ENCODE measurements at regions not wholly inside any gene's neighbourhood (a gene's known extent, or its start where the extent isn't known, plus 50 kb on each side); places are given as distances from the start of the nearest gene placed in this dataset.

DNA sequence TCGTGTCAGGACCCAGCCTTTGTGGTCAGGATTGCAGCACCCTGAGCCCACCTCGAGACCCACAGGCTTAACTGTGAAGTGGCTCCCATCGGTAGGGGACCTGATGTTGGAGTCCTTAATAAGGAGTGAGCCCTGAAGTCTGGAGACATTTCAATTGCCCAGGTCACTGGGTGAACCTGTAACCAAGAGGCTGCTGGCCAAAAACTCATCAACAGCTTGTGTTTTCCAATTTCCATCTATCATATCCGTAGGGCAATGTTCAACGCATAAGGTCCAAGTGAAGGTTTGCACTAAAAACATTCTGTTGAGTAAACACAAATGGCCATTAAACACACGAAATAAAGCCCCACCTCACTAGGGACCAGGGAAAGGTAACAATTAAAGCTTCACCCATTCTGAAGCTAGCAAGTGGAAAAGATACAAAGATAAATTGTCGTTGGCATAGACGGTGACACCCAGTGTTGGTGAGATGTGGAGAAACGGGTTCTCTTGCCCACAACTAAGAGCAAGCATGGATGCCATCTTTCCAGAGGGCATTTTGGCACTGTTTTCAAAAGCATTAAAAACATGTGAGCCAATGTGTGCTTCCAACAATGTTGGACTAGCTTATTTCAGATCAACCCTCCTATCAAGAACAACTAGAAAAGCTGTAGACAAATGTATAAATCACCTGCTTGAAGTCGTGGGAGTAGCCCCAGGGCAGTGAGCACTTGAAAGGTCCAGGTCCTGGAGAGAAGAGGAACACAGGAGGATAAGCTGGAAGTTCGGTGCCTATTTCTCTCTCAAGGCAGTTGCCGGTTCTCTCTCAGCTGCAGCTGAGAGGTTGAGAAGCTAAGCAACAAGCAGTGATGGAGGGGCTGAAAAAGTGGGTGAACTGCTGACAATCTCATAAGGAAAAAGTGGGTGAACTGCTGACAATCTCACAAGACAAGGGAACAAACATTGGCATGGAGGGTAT, 56.3 kb upstream of the PCSK6 start:
- Histone ChIP-seq H3K36me3 (ENCODE audit: control insufficient read depth, insufficient read depth, low read length) (no peaks in the 10 kb centered on the region), H3K27me3 (ENCODE audit: control insufficient read depth, insufficient read depth, low read length) (no peaks in the 10 kb centered on the region; the same call in 1 of the 2 replicates), H3K4me3 (ENCODE audit: low read depth, low read length) (no peak overlapping the region)
- TF ChIP-seq, protein P1, sequence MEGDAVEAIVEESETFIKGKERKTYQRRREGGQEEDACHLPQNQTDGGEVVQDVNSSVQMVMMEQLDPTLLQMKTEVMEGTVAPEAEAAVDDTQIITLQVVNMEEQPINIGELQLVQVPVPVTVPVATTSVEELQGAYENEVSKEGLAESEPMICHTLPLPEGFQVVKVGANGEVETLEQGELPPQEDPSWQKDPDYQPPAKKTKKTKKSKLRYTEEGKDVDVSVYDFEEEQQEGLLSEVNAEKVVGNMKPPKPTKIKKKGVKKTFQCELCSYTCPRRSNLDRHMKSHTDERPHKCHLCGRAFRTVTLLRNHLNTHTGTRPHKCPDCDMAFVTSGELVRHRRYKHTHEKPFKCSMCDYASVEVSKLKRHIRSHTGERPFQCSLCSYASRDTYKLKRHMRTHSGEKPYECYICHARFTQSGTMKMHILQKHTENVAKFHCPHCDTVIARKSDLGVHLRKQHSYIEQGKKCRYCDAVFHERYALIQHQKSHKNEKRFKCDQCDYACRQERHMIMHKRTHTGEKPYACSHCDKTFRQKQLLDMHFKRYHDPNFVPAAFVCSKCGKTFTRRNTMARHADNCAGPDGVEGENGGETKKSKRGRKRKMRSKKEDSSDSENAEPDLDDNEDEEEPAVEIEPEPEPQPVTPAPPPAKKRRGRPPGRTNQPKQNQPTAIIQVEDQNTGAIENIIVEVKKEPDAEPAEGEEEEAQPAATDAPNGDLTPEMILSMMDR (IDR thresholded peaks at IDR 0.05; ENCODE audit: insufficient read depth, low read depth, low read length): no peak
- ChIA-PET POLR2A (no interaction called here), CTCF (no interaction called here)
- DNase-seq (ENCODE audit: low read depth): no peak

DNA sequence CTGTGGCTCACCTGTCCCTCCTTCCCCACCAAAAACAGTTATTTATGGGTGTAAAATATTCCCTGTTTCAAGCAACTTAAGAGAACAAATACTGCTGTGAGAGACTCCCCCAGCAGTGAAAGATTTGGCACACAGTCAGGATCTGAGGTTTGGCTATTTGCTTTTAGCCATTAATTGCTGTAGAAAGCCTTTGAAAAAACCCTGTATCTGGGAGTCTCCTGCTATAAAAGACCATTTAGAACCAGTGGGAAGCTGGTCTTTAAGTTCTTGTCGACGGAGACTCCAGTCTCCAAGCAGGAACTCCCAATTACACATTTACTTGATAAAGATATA, 55.1 kb upstream of the PCSK6 start:
- H3K36me3 ChIP-seq (ENCODE audit: control insufficient read depth, insufficient read depth, low read length): no peaks in the 10 kb centered on the region
- DNase-seq (ENCODE audit: low read depth): no peak
- H3K27me3 ChIP-seq (ENCODE audit: control insufficient read depth, insufficient read depth, low read length): no peaks in the 10 kb centered on the region
- CTCF ChIA-PET: no interaction called here
- TF ChIP-seq, protein P1 (IDR thresholded peaks at IDR 0.05; ENCODE audit: insufficient read depth, low read depth, low read length): no peak
- no peak overlapping the region for H3K4me3 ChIP-seq (ENCODE audit: low read depth, low read length)
- POLR2A ChIA-PET: no interaction called here

DNA sequence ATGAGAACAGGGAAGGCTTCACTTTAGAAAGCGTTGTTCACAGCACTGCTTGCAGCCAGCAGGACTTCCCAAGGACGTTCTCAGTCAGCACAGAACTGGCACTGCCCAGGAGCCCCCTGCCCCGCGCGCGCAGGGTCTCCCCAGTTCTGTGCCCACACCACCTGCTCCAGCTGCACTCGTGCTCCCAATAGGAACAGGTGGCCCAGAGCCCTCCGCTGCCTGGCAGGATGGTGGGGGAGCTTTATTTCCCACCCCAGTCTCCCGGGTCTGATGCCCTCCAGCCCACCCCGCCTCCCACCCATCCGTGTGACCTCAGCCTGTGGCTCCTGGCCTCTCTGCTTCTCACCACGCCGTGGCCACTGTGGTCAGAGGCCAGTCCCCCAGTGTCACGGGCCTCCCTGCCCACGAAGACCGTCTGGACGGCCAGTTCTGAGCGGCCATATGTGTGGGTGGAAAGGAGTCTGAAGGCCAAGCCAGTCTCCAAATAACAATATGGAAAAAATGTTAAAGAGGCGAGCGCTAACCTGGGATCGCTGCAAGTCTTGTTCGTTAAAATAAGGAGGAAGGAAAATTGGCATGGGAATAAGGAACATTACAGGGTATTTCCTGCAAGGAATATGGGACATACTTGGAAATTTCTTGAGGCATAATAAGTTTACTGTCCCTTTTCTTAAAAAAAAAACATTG, 54.6 kb upstream of the PCSK6 start:
- ChIA-PET POLR2A (no interaction called here), CTCF (no interaction called here)
- TF ChIP-seq, protein P1 (IDR thresholded peaks at IDR 0.05; ENCODE audit: insufficient read depth, low read depth, low read length): no peak
- Histone ChIP-seq H3K27me3 (ENCODE audit: control insufficient read depth, insufficient read depth, low read length) (no peaks in the 10 kb centered on the region), H3K36me3 (ENCODE audit: control insufficient read depth, insufficient read depth, low read length) (no peaks in the 10 kb centered on the region), H3K4me3 (ENCODE audit: low read depth, low read length) (no peak overlapping the region)
- DNase-seq (ENCODE audit: low read depth): no peak

DNA sequence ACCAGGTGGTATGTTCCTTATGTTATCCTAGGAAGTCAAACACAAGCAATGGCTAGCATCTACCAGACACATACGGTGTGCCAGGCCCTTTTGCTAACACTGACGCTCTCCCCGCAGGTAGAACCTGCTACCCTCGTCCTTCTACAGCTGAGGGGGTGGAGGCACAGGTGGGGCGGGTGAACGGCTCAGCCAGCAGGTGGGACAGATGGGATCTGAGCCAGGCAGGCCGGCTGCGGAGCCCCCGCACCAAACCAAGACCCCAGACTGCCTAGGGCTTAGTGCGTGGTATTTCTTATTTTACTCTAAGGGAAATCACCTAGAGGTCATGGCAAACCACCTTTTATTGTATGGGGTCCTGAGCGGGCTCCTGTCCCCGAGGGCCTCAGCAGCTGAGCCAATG, 53.9 kb upstream of the PCSK6 start:
- no peaks in the 10 kb centered on the region for H3K27me3 ChIP-seq (ENCODE audit: control insufficient read depth, insufficient read depth, low read length)

DNA sequence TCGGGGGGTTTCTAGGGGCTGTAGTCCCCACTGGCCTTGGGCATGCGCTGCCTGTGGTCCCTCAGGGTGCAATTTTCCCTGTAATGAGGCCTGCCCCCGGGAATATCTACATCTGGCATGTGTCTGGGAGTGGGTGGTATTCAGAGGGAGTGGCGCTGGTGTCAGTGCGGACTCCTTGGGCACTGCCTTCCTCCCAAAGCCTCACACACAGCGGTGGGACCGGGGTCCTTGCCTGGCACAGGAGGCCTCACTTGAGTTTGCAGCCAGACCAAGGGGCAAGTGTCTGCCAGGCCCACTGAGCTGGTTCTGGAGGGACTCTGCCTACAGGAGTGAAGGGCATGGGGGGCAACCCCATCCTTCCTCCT, 53.5 kb upstream of the PCSK6 start:
- no peak for DNase-seq (ENCODE audit: low read depth)
- ChIA-PET POLR2A (no interaction called here), CTCF (no interaction called here)
- TF ChIP-seq, protein P1 (IDR thresholded peaks at IDR 0.05; ENCODE audit: insufficient read depth, low read depth, low read length): no peak
- no peaks in the 10 kb centered on the region for H3K36me3 ChIP-seq (ENCODE audit: control insufficient read depth, insufficient read depth, low read length)
- no peak overlapping the region for H3K4me3 ChIP-seq (ENCODE audit: low read depth, low read length)
- no peaks in the 10 kb centered on the region for H3K27me3 ChIP-seq (ENCODE audit: control insufficient read depth, insufficient read depth, low read length)

More for the DNA sequence above, 53.9 kb upstream of the PCSK6 start:
- H3K36me3 ChIP-seq (ENCODE audit: control insufficient read depth, insufficient read depth, low read length): no peaks in the 10 kb centered on the region
- no peak for DNase-seq (ENCODE audit: low read depth)
- CTCF ChIA-PET: no interaction called here
- TF ChIP-seq, protein P1 (IDR thresholded peaks at IDR 0.05; ENCODE audit: insufficient read depth, low read depth, low read length): no peak
- POLR2A ChIA-PET: no interaction called here
- no peak overlapping the region for H3K4me3 ChIP-seq (ENCODE audit: low read depth, low read length)

Data from BJ (cell line).